ELR (cell line): ENCODE measurements at regions not wholly inside any gene's neighbourhood (a gene's known extent, or its start where the extent isn't known, plus 50 kb on each side); places are given as distances from the start of the nearest gene placed in this dataset.
A peak's percentile ranks its signal among the peaks of the same experiment; 100 is the strongest.
"Not testable (repeated sequence)": the region's sequence is repeated elsewhere in the genome, so short reads cannot be mapped to it uniquely, and the experiment has no call there.

Experiments used
- DNase-seq: peaks from one replicate; pipeline ENCODE4 v3.0.0-alpha.2; 2015; ENCODE audit warnings: low read depth

GRCh38 chr6:28658475-28659249 is 133.0 kb downstream of the GPX5 start:
- DNase-seq, result peak; percentile 29

DNA sequence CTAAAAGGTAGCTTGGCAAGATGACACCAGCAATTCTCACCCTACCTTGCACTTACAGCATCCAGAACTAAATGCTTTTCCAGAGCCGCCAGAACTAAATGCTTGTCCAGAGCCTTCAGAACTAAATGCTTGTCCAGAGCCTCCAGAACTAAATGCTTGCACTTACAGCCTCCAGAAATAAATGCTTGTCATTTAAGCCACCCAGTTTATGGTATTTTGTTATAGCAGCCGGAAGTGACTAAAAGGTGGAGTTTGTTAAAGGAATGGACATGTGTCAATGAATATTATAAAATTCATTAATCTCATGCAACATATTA is 133.5 kb downstream of the GPX5 start:
- peak; percentile 4 for DNase-seq

DNA sequence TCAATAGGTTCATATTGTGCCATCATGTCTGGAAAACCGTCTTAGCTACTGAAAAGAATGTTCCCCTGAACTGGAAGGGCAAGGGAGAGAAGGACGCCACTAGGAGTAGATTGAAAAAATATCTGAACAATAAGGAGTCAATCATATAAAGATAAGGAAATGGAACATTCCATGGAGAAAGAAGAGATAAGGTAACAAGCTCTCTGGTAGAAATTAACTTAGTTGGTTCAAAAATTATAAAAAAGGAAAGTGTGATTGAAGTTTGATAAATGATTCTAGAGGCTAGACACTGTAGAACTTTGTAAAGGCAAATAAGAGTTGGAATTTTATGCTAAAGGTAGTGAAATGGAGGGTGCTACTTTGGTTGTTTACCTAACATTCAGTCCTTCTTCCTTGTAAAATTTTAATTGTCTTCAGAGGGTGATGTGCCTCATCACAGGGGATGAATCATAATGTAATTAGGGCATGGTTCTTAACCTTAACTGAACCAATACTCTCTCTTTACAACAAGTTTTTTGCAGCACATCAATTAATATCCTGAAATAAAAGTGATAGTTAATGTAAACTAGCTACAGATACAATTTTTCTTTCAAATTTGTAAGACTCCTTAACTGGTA is 135.5 kb downstream of the GPX5 start:
- no peak for DNase-seq

- no peak for DNase-seq
Observed at GRCh38 chr6:28664870-28665396, 139.3 kb downstream of the GPX5 start.

GRCh38 chr6:28673417-28673786 is 147.7 kb downstream of the GPX5 start:
- no peak for DNase-seq

GRCh38 chr6:28673787-28674671 is 148.3 kb downstream of the GPX5 start:
- DNase-seq, result peak; percentile 80

DNA sequence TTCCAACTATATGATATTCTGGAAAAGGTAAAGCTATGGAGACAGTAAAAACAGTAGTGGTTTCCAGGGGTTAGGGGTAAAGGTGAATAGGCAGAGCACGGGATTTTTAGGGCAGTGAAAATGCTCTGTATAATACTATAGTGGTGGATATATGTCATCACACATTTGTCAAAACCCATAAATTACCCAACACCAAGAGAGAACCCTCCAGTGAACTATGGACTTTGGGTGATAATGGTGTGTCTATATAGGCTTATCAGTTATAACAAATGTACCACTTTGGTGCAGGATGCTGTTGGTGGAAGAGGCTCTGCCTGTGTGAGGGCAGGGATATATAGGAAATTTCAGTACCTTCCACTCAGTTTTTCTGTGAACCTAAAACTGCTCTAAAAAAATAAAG is 149.9 kb downstream of the GPX5 start:
- DNase-seq, result no peak

- DNase-seq, result no peak
Observed at GRCh38 chr6:28682542-28682941, 156.9 kb downstream of the GPX5 start.

GRCh38 chr6:28682956-28683685 is 157.4 kb downstream of the GPX5 start:
- not testable (repeated sequence) for DNase-seq

DNA sequence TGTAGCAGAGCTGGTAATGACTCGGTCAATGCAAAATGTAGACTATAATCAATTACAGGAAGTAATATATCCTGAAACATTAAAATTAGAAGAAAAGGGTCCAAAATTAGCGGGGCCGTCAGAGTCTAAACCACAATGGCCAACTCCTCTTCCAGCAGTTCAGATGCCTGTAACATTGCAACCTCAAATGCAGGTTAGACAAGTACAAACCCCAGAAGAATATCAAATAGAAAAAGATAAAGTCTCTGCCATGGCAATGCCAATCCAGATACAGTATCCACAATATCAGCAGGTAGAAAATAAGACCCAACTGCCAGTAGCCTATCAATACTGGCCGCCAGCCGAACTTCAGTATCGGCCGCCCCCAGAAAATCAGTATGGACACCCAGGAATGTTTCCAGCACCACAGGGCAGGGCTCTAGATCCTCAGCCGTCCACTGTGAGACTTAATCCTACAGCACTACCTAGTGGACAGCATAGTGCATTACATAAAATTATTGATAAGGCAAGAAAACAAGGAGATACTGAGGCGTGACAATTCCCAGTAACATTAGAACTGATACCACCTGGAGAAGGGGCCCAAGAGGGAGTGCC is 158.4 kb downstream of the GPX5 start:
- peak; percentile 75 for DNase-seq

DNA sequence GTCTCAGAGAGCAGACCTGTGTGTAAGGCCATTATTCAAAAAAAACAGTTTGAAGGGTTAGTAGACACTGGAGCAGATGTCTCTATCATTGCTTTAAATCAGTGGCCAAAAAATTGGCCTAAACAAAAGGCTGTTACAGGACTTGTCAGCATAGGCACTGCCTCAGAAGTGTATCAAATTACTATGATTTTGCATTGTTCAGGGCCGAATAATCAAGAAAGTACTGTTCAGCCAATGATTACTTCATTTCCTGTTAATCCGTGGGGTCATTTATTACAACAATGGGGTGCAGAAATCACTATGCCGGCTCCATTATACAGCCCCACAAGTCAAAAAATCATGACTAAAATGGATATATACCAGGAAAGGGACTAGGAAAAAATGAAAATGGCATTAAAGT is 160.3 kb downstream of the GPX5 start:
- DNase-seq, result peak; percentile 46

DNA sequence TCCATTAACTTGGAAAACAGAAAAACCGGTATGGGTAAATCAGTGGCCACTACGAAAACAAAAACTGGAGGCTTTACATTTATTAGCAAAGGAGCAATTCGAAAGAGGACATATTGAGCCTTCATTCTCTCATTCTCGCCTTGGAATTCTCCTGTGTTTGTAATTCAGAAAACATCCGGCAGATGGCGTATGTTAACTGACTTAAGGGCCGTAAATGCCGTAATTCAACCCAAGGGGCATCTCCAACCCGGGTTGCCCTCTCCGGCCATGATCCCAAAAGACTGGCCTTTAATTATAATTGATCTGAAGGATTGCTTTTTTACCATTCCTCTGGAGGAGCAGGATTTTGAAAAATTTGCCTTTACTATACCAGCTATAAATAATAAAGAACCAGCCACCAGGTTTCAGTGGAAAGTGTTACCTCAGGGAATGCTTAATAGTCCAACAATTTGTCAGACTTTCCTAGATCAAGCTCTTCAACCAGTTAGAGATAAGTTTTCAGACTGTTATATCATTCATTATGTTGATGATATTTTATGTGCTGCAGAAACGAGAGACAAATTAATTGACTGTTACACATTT is 160.9 kb downstream of the GPX5 start:
- peak; percentile 82 for DNase-seq

- DNase-seq, result not testable (repeated sequence)
Observed at GRCh38 chr6:28687309-28687981, 161.8 kb downstream of the GPX5 start.

DNA sequence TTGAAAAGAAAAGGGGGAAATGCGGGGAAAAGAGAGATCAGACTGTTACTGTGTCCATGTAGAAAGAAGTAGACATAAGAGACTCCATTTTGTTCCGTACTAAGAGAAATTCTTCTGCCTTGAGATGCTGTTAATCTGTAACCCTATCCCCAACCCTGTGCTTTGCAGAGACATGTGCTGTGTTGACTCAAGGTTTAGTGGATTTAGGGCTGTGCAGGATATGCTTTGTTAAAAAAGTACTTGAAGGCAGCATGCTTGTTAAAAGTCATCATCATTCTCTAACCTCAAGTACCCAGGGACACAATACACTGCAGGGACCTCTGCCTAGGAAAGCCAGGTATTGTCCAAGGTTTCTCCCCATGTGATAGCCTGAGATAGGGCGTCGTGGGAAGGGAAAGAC is 166.3 kb downstream of the GPX5 start:
- DNase-seq, result not testable (repeated sequence)

DNA sequence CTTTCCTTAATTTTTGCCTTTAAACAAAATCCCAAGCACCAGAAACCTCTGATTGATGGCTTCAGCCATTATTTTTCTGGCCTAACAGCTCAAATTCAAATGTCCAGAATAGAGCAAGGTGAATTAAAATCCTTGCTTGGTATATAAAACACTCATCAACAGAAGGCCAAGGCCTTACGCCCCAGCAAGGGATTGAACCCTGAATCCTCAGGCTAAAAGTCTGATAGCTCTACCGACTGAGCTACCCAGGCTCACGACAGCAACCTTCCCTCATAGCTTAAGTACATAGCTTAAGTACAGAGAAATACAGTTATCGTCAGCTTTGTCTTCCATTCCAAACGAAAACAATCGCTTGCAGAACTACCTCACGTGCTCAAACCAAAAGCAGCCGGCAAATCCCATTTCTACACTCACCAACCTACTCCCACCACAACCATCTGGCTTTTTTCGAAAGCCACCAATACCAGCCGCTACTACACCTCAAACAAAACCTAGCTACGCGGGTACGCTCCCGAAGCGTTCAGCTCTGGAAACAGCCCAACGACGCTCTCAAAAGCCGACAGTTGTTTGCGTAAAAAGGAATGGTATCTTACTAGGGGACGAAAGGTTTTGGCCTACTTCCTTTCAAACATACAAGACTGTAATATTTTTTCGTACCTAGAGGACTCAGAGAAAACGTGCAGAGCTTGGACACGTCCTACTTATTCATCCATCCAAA is 167.5 kb downstream of the GPX5 start:
- DNase-seq, result peak; percentile 48

- DNase-seq, result no peak
Observed at GRCh38 chr6:28693751-28694443, 168.2 kb downstream of the GPX5 start.

DNA sequence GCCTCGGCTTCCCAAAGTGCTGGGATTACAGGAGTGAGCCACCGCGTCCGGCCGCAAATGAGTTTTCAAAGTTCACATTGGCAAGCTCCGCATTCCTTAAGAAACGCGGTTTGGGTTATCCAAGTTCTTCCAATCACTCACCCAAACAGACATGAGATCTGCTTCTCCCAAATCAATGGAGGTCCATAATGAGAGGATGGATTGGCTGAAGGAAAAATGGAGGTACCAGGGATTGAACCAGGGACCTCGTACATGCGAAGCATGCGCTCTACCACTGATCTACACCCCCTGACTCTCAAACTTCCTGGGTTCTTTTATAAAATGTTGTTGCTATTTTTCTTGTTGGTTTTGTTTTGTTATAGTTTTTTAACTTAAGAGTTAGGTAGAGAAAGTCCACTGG is 170.0 kb downstream of the GPX5 start:
- peak; percentile 69 for DNase-seq

DNA sequence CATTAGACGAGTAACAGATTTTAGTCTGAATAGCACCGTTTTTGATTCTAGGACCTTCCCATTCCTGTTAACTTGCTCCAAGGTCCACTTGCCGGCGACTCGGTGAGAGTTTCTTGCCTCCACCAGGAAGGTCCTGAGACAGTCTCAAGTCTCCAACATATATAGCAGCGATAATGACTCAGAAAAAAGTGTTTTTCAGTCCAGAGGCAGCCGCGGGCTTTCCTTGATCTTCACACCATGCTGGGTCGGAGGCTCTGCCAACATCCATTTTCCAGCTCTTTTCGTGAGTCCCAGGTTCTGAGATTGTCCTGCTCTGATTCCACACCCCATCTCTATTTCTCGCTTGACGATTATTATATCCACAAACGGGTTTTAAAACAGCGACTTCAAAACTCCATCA is 170.5 kb downstream of the GPX5 start:
- DNase-seq, result peak; percentile 53

- DNase-seq, result no peak
Observed at GRCh38 chr6:28696682-28697081, 171.0 kb downstream of the GPX5 start.
